Caco-2 (cell line): ENCODE measurements at regions not wholly inside any gene's neighbourhood (a gene's known extent, or its start where the extent isn't known, plus 50 kb on each side); places are given as distances from the start of the nearest gene placed in this dataset.
"Not testable (repeated sequence)": the region's sequence is repeated elsewhere in the genome, so short reads cannot be mapped to it uniquely, and the experiment has no call there.

ENCODE experiments used
- BruUV-seq: library from RNA; stranded (reverse); fragments of 400-500 nt; replicated peaks from 2 replicates; lab custom pipeline; 2021; lab: Mats Ljungman, UMichigan
- CTCF ChIA-PET: fragments of 300-600 bp; sonication (Branson Sonifier 250); formaldehyde crosslinking; loops from one replicate; lab custom pipeline; 2022; ENCODE audit warnings: antibody characterized with exemption; lab: Charles Lee
- POLR2A ChIA-PET: fragments of 300-600 bp; sonication (Branson Sonifier 250); formaldehyde crosslinking; loops from one replicate; lab custom pipeline; 2022; ENCODE audit warnings: antibody characterized with exemption; lab: Charles Lee
- DNase-seq, 2 experiments: peaks; one replicate each; pipeline versions ENCODE4 v3.0.0 to v3.0.0-alpha.2; 2020 to 2022
- H3K27me3 ChIP-seq: replicated peaks from 2 replicates; pipeline ENCODE4 v1.6.0; 2011; ENCODE audit warnings: low read length; ENCODE audit not compliant: control insufficient read depth, insufficient read depth
- H3K36me3 ChIP-seq: 2 replicates; pipeline ENCODE4 v1.5.1; 2011; ENCODE audit warnings: low read length; ENCODE audit not compliant: control insufficient read depth, insufficient read depth
- H3K4me1 ChIP-seq: fragments of 250-450 bp; sonication (Bioruptor Pico); 2 replicates; pipeline ENCODE4 v1.5.1; 2020; ENCODE audit warnings: mild to moderate bottlenecking
- H3K4me3 ChIP-seq: 2 replicates; pipeline ENCODE4 v1.5.1; 2011; ENCODE audit warnings: low read depth, mild to moderate bottlenecking, control low read depth, low read length
- H3K9me3 ChIP-seq: fragments of 250-450 bp; sonication (Bioruptor Pico); 2 replicates; pipeline ENCODE4 v1.5.1; 2020; ENCODE audit warnings: mild to moderate bottlenecking, moderate library complexity
- H3K27ac Mint-ChIP-seq: one replicate; pipeline ENCODE4 v1.8.0; 2022; ENCODE audit warnings: mixed read lengths; ENCODE audit not compliant: unreplicated experiment
- H3K27me3 Mint-ChIP-seq: one replicate; pipeline ENCODE4 v1.8.0; 2022; ENCODE audit warnings: mixed read lengths; ENCODE audit not compliant: insufficient read depth, unreplicated experiment
- H3K36me3 Mint-ChIP-seq: one replicate; pipeline ENCODE4 v1.8.0; 2022; ENCODE audit warnings: mild to moderate bottlenecking, mixed read lengths; ENCODE audit not compliant: insufficient read depth, unreplicated experiment
- H3K4me1 Mint-ChIP-seq: one replicate; pipeline ENCODE4 v1.8.0; 2022; ENCODE audit warnings: low read depth, mixed read lengths; ENCODE audit not compliant: unreplicated experiment
- H3K4me3 Mint-ChIP-seq: one replicate; pipeline ENCODE4 v1.8.0; 2022; ENCODE audit warnings: mild to moderate bottlenecking, moderate library complexity, mixed read lengths; ENCODE audit not compliant: unreplicated experiment
- H3K9me3 Mint-ChIP-seq: one replicate; pipeline ENCODE4 v1.8.0; 2022; ENCODE audit warnings: mixed read lengths; ENCODE audit not compliant: unreplicated experiment
- intact Hi-C: fragments of 100-400 bp; cut with micrococcal nuclease; formaldehyde crosslinking; loops from one replicate; pipeline ENCODE4 v1.10.0; 2022; ENCODE audit not compliant: unreplicated experiment
- TF ChIP-seq, protein P1 (sequence below), 2 experiments: fragments of 200-600 bp in 1 of 2; IDR thresholded peaks; 1 replicate in 1 of 2; 2 replicates in 1 of 2; pipeline versions ENCODE4 v1.5.1 to v1.8.0; 2011 to 2022; ENCODE audit warnings: antibody characterized with exemption in 1 of 2, control low read depth in 1 of 2, inconsistent platforms in 1 of 2, low read depth in 1 of 2, low read length in 1 of 2, mild to moderate bottlenecking in 1 of 2, moderate library complexity in 1 of 2; ENCODE audit not compliant: insufficient read depth in 1 of 2, severe bottlenecking in 1 of 2, unreplicated experiment in 1 of 2

GRCh38 chr7:121498816-121499215 is 102.7 kb upstream of the FAM3C start:
- Histone ChIP-seq H3K9me3 (peaks cover 8% of the 10 kb centered on the region; the same call in 1 of the 2 replicates), H3K4me1 (no peaks in the 10 kb centered on the region), H3K27me3 (no peaks in the 10 kb centered on the region), H3K4me3 (no peak overlapping the region), H3K36me3 (no peaks in the 10 kb centered on the region)
- ChIA-PET CTCF (no interaction called here), POLR2A (no interaction called here)
- intact Hi-C loops = no loop called here
- Mint-ChIP-seq H3K36me3 (no peaks in the 10 kb centered on the region), H3K4me1 (no peaks in the 10 kb centered on the region), H3K27ac (no peak overlapping the region), H3K27me3 (no peaks in the 10 kb centered on the region), H3K4me3 (no peak overlapping the region), H3K9me3 (peaks cover 7% of the 10 kb centered on the region)
- no peak for DNase-seq
- TF ChIP-seq, protein P1, sequence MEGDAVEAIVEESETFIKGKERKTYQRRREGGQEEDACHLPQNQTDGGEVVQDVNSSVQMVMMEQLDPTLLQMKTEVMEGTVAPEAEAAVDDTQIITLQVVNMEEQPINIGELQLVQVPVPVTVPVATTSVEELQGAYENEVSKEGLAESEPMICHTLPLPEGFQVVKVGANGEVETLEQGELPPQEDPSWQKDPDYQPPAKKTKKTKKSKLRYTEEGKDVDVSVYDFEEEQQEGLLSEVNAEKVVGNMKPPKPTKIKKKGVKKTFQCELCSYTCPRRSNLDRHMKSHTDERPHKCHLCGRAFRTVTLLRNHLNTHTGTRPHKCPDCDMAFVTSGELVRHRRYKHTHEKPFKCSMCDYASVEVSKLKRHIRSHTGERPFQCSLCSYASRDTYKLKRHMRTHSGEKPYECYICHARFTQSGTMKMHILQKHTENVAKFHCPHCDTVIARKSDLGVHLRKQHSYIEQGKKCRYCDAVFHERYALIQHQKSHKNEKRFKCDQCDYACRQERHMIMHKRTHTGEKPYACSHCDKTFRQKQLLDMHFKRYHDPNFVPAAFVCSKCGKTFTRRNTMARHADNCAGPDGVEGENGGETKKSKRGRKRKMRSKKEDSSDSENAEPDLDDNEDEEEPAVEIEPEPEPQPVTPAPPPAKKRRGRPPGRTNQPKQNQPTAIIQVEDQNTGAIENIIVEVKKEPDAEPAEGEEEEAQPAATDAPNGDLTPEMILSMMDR (IDR thresholded peaks at IDR 0.05; ENCODE audit: insufficient read depth in 1 of 2, low read depth in 1 of 2, low read length in 1 of 2, severe bottlenecking in 1 of 2, unreplicated experiment in 1 of 2) = no peak
- BruUV-seq = no TSS peak

DNA sequence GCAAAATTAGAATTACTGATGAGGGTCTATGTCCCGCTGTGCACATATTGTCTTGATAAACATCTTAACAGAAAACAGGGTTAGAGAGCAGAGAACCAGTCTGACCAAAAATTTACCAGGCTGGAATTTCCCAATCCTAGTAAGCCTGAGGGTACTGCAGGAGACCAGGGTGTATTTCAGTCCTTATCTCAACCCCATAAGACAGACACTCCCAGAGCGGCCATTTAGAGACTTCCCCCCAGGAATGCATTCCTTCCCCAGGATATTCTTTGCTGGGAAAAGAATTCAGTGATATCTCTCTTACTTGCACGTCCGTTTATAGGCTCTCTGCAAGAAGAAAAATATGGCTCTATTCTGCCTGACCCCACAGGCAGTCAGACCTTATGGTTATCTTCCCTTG is 101.4 kb upstream of the FAM3C start:
- H3K36me3 ChIP-seq, POLR2A ChIA-PET, BruUV-seq, H3K27me3 ChIP-seq, H3K36me3 Mint-ChIP-seq, H3K4me3 ChIP-seq, H3K4me1 Mint-ChIP-seq, intact Hi-C loops, H3K4me1 ChIP-seq, CTCF ChIA-PET, H3K27ac Mint-ChIP-seq, H3K4me3 Mint-ChIP-seq, H3K9me3 ChIP-seq, DNase-seq, H3K9me3 Mint-ChIP-seq, H3K27me3 Mint-ChIP-seq: not testable (repeated sequence)

DNA sequence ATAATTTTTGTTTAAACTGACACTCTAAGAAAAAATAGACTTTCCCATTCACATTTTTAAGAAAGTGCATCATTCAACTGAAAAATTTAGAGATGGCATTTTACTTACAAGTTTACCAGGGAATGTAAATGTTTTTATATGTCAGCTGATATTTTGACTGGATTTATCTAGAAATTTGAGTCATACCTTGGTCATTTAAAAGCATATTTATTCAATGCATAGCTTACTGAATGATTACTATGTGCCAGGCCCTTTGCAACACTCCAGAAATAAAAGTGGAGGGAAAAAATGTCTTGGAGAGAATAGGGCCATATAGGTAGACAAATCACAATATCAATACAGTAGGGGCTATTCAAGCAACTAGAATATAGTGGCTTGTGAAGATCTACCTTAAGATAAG is 98.4 kb upstream of the FAM3C start:
- no peak overlapping the region for H3K4me3 Mint-ChIP-seq
- TF ChIP-seq, protein P1 (IDR thresholded peaks at IDR 0.05; ENCODE audit: insufficient read depth in 1 of 2, low read depth in 1 of 2, low read length in 1 of 2, severe bottlenecking in 1 of 2, unreplicated experiment in 1 of 2) = no peak
- ChIA-PET CTCF (no interaction called here), POLR2A (no interaction called here)
- no peaks in the 10 kb centered on the region for H3K9me3 Mint-ChIP-seq
- peaks cover 5% of the 10 kb centered on the region for H3K27me3 Mint-ChIP-seq
- H3K36me3 Mint-ChIP-seq = peaks cover 5% of the 10 kb centered on the region
- Histone ChIP-seq H3K36me3 (no peaks in the 10 kb centered on the region), H3K4me3 (no peak overlapping the region), H3K4me1 (no peaks in the 10 kb centered on the region), H3K9me3 (peaks cover 8% of the 10 kb centered on the region; the same call in 1 of the 2 replicates), H3K27me3 (no peaks in the 10 kb centered on the region)
- DNase-seq = no peak
- H3K4me1 Mint-ChIP-seq = no peaks in the 10 kb centered on the region
- no TSS peak for BruUV-seq
- intact Hi-C loops = no loop called here
- no peak overlapping the region for H3K27ac Mint-ChIP-seq

DNA sequence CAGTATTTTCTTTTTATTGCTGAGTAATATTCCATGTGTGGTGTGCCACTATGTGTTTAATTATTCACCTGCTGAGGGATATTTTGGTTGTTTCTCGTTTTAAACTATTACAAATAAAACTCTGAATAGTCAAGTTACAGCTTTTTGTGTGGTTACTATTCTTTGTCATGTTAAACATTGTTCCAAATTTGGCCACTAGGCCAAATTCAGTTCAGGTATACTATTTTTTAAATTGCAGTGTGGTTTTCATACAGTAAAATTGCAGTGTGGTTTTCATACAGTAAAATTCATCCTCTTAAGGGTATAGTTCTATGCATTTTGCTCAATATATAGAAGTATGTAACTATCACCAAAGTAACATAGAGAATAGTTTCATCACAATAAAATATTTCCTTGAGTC is 97.4 kb upstream of the FAM3C start:
- POLR2A ChIA-PET = no interaction called here
- BruUV-seq = no TSS peak
- TF ChIP-seq, protein P1 (IDR thresholded peaks at IDR 0.05; ENCODE audit: insufficient read depth in 1 of 2, low read depth in 1 of 2, low read length in 1 of 2, severe bottlenecking in 1 of 2, unreplicated experiment in 1 of 2) = peak in 1 of 2 experiments; percentile 8
- Mint-ChIP-seq H3K9me3 (no peaks in the 10 kb centered on the region), H3K4me1 (no peaks in the 10 kb centered on the region), H3K27ac (no peak overlapping the region), H3K4me3 (no peak overlapping the region), H3K36me3 (peaks cover 5% of the 10 kb centered on the region), H3K27me3 (peaks cover 5% of the 10 kb centered on the region)
- CTCF ChIA-PET = no interaction called here
- Histone ChIP-seq H3K4me1 (no peaks in the 10 kb centered on the region), H3K4me3 (no peak overlapping the region), H3K9me3 (peaks cover 8% of the 10 kb centered on the region; the same call in 1 of the 2 replicates), H3K27me3 (no peaks in the 10 kb centered on the region), H3K36me3 (no peaks in the 10 kb centered on the region)
- intact Hi-C loops = no loop called here
- DNase-seq = no peak
